Progenitor cell of endocrine pancreas (in vitro differentiated cells): ENCODE measurements at regions not wholly inside any gene's neighbourhood (a gene's known extent, or its start where the extent isn't known, plus 50 kb on each side); places are given as distances from the start of the nearest gene placed in this dataset.

ENCODE experiments used
- DNase-seq: peaks from one replicate; pipeline ENCODE4 v3.0.0; 2021; ENCODE audit warnings: low spot score; ENCODE audit not compliant: unreplicated experiment
- H3K27ac Mint-ChIP-seq: 2 replicates; pipeline ENCODE4 v1.8.0; 2021; ENCODE audit warnings: mild to moderate bottlenecking, moderate library complexity, mixed read lengths
- H3K27me3 Mint-ChIP-seq: 2 replicates; pipeline ENCODE4 v1.8.0; 2021; ENCODE audit warnings: mixed read lengths
- H3K36me3 Mint-ChIP-seq: 2 replicates; pipeline ENCODE4 v1.8.0; 2022; ENCODE audit warnings: mixed read lengths; ENCODE audit not compliant: insufficient read depth
- H3K4me1 Mint-ChIP-seq: 2 replicates; pipeline ENCODE4 v1.8.0; 2021; ENCODE audit warnings: low read depth, mixed read lengths
- H3K4me3 Mint-ChIP-seq: 2 replicates; pipeline ENCODE4 v1.8.0; 2021; ENCODE audit warnings: low read depth, mild to moderate bottlenecking, moderate library complexity, mixed read lengths
- H3K9me3 Mint-ChIP-seq: 2 replicates; pipeline ENCODE4 v1.8.0; 2021; ENCODE audit warnings: low read depth, mixed read lengths
- CTCF ChIP-seq: fragments of 200-600 bp; sonication (generic); IDR thresholded peaks from one replicate; pipeline ENCODE4 v1.5.0; 2021; ENCODE audit warnings: antibody characterized with exemption, mild to moderate bottlenecking; ENCODE audit not compliant: unreplicated experiment

DNA sequence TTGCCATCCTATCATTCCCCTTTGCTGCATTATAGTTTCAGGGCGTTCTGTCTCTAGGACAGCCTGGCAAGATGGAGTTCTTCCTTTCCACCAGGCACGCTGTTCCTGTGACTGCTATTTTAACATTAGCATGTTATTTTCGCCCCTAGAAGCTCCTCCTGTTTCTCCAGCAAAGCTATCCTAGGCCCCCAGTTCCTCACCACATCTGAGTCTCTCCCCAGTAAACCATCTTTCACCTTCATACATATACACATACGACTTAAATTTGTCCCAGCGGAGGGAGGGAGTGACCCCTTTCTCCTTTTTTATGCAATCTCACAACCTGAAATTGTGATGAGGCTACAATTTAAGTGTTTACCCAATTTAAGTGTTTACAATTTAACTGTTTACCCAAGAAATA lies 66.7 kb upstream of the FRMD6 start:
- no peak overlapping the region for H3K4me3 Mint-ChIP-seq
- H3K36me3 Mint-ChIP-seq = no peaks in the 10 kb centered on the region
- H3K4me1 Mint-ChIP-seq = peaks cover 7% of the 10 kb centered on the region
- H3K9me3 Mint-ChIP-seq = peaks cover 2% of the 10 kb centered on the region
- no peak for DNase-seq
- no peak overlapping the region for H3K27ac Mint-ChIP-seq
- no peak for TF ChIP-seq CTCF
- H3K27me3 Mint-ChIP-seq = no peaks in the 10 kb centered on the region

DNA sequence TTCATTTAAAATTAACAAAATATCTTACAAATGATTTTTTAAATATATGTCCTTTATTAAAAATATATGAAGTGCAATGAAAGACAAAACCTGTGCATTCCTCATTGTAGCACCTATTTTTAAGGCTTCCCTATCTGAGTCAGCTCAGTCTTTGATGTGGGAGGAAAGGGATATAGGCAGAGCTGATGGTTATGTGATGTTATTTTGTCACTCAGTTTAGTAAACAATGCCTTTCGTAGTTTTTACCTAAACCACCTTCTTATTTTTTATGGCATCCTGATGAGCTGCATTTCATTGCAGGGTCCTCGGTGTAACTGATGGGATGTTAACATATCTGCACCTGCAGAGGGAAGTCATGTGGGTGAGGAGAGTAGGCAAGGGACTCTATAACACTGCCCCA lies 58.9 kb upstream of the FRMD6 start:
- H3K36me3 Mint-ChIP-seq = no peaks in the 10 kb centered on the region
- no peak overlapping the region for H3K4me3 Mint-ChIP-seq
- H3K4me1 Mint-ChIP-seq = peaks cover 14% of the 10 kb centered on the region
- H3K9me3 Mint-ChIP-seq = no peaks in the 10 kb centered on the region
- no peak overlapping the region for H3K27ac Mint-ChIP-seq
- no peak for DNase-seq
- H3K27me3 Mint-ChIP-seq = no peaks in the 10 kb centered on the region
- TF ChIP-seq CTCF = no peak

GRCh38 chr14:51593397-51593796 lies 58.3 kb upstream of the FRMD6 start:
- Mint-ChIP-seq H3K4me1 (peaks cover 14% of the 10 kb centered on the region), H3K36me3 (no peaks in the 10 kb centered on the region), H3K4me3 (no peak overlapping the region), H3K27me3 (no peaks in the 10 kb centered on the region), H3K27ac (no peak overlapping the region), H3K9me3 (no peaks in the 10 kb centered on the region)
- TF ChIP-seq CTCF = no peak
- no peak for DNase-seq

- DNase-seq = no peak
- Mint-ChIP-seq H3K27me3 (no peaks in the 10 kb centered on the region), H3K27ac (no peak overlapping the region), H3K4me3 (no peak overlapping the region), H3K36me3 (no peaks in the 10 kb centered on the region), H3K9me3 (no peaks in the 10 kb centered on the region), H3K4me1 (peaks cover 1% of the 10 kb centered on the region)
- TF ChIP-seq CTCF = no peak
These were observed 55.7 kb upstream of the FRMD6 start for GRCh38 chr14:51595881-51596455.

DNA sequence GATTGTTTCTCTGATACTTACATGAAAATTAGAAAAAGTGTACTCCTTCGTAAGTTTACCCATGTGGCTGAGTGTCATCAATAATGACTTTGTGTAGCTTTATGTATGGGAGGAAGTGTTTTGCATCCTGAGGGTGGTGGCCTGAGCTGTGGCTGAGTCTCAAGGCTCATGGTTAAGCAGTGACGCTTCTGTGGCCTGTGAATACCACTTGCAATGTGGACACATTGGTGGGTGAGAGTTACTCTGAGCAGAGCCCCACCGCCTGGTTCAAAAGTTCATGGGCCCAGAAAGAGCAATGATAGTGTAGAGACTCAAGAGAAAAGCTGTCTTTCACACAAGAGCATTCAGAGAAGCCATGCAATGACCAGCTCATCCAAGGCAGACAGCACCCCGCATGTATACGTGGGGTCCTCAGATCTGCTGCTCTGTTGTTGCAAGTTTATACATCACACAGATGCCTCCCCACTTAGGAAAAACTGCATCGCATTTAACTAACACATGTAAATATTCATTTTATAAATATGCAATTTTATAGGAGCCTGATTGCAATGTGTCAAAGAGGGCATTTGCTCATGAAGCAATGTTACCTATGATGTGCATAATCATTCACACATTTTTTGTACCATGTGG lies 55.1 kb upstream of the FRMD6 start:
- Mint-ChIP-seq H3K27me3 (no peaks in the 10 kb centered on the region), H3K9me3 (no peaks in the 10 kb centered on the region), H3K36me3 (no peaks in the 10 kb centered on the region), H3K4me3 (no peak overlapping the region), H3K4me1 (no peaks in the 10 kb centered on the region), H3K27ac (no peak overlapping the region)
- TF ChIP-seq CTCF = no peak
- no peak for DNase-seq
